DMS53 treated with DMSO at 0.1 percent for 48 hours (cell line): ENCODE measurements at regions not wholly inside any gene's neighbourhood (a gene's known extent, or its start where the extent isn't known, plus 50 kb on each side); places are given as distances from the start of the nearest gene placed in this dataset.
A peak's percentile ranks its signal among the peaks of the same experiment; 100 is the strongest.
"Not testable (repeated sequence)": the region's sequence is repeated elsewhere in the genome, so short reads cannot be mapped to it uniquely, and the experiment has no call there.

Source experiments
- DNase-seq: peaks from one replicate; lab custom pipeline; 2025; ENCODE audit not compliant: unreplicated experiment; lab: John Stamatoyannopoulos, UW

DNA sequence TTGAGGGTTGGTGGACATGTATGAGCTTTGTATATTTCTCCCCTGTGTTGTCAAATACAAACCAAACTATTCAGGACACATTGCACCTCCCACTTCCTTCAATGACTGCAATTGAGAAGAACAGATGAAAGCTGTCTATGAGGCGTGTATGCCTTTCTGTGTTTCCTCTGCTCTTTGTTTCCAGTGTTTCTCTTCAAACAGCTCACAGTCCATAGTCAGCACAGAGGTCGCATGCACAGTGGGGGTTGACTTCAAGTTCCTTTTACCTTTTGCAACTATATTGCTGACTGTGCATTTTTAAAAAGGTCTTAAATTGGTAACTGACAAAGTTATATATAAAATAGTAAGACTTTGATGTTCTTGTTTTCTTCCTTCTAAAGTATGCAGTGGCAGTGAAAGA lies 957.8 kb downstream of the C4orf33 start:
- DNase-seq: no peak

DNA sequence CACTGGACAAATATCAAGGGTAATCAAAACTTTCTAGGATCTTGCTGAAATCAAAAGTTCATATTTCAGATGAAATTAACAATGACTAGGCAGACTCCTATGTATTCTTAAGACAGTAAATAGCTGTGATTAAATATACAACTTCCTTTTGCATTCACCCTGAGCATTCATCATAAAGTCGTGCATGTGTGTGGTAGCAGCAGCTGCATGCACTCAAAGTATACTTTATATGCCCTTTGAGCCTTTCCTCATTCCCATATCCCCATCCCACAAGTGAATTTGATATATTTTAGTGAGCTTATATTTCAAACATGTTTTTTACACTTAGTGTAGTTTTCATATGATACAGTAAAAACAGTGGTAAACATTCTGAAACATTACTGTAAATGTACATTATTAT lies 959.0 kb downstream of the C4orf33 start:
- DNase-seq: no peak

DNA sequence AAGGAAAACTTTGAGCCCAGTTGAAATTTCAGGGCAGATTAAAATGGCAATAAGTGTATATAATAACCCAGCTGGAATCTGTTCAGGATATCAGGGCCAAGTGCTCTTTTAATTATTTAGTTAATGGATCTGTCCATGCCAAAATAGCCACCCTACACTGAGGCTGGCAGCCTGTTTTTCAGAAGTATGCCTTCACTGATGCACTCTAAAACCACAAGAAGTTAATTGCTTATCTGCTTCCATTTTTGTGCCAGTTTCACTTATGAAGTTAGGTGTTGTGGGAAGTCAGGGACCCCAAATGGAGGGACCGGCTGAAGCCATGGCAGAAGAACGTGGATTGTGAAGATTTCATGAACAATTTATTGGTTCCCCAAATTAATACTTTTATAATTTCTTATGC lies 960.3 kb downstream of the C4orf33 start:
- no peak for DNase-seq

DNA sequence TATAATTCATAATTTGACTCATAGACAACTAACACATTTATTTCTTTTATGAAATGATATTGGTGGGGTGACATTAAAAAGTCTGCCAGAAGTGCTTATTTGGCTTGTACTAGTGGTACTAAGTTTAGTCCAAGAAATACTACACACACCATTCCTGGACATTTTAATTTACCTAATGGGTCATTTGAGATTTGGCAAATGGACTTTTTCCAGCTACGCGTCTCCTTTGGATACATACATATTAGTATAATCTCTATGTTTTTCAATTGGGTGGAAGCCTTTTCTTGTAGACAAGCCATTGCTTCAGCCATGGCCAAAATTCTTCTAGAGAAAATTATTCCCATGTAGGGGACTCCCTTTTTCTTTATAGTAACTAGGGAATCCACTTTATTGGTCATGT lies 968.5 kb downstream of the C4orf33 start:
- DNase-seq: no peak

DNA sequence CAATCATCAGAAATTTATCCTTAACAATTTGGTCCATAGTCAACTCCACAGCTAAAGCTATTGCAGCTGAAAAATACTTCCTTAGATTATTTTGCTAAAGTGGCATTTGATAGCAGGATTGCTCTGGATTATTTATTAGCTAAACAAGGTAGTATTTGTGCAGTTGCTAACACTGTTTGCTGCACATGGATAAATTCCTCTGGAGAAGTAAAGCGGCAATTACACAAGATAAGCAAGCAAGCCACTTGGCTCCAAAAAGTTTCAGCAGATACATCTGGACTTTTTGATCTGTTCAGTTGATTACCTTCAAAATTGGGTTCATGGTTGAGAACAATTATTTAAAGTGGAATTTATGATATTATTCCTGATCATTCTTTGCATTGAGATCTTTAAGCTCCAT lies 971.5 kb downstream of the C4orf33 start:
- DNase-seq: no peak

DNA sequence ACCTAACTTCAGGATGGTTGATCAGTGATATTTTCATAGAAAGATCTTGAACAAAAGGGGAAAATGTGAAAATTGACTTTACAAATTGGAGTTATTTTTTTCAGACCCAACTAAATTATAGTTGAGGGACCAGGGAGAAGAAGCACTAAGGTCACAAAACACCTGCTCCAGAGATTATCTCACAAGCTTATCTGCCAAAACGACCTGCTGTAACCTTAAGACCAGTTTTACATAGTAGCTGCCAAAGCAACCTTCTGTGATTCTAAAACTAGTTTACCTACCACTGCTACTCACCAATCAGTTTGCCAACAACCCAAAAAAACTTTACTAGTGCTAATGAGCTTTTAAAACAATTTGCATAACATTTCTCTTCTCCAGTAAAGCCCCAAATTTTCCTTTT lies 972.1 kb downstream of the C4orf33 start:
- no peak for DNase-seq

DNA sequence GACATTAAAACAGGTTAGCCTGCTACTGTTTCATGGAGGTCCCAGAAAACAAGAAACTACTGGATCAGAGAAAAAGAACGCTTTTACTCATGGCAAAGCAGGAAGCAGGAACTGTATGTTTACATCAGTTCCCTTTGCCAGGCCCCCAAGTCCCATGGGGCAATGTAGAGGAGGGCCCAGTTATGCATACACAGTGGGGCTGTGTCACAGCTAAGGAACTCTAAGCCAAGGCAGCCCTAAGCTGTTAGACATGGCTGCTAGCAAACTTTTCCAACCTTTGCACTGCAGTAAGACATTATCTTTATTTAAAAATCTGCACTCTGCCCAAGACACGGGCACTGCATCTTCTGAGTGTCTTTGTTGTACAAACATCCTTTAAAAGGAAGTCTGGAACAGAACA lies 975.8 kb downstream of the C4orf33 start:
- no peak for DNase-seq

DNA sequence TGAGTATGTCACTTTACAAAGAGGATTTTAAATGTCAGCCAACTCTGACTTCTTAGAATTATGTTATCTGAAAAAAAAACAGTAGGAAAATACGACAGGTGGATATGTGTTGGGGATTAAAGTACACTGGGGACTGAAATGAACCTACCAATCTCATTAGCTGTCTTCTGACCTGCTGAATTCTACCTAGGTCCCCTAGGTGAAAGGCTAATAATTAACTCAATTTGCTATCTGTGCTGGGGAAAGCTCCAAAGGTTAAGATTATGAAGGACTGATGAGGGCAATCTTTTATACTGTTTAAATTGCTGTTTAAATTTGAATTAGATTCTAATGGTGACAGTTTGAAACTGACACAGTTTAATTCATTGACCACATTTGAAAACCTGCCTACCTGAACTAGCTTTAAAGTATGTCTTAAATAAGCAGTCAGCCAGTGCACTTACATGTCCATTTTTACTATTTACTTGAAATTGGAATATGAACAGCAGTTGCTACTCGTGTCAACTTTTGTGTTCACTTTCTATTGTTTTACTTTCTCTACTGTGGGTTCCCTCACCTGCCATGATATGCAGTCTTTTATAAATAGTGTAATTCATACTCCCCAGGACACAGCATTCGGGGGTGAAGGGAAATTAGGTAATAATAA lies 977.3 kb downstream of the C4orf33 start:
- peak; percentile 39 for DNase-seq

DNA sequence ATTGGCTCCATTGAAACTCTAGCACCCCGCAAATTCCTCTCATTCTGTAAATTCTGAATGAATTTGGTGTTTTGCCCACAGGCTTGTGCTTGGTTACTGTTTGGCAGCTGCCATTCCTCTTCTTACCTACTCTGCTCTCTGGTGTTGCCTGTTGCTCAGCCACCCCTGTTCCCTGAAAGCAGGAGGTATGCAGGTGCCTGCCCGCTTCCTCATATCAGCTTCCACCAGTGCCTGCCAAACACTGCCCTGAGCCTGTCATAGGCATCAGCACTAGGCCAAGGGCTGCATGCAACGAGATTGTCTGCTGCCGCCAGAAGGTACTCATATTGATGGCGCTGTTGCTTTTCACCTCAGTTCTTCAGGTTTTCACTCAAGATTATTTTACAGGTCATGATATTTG lies 978.1 kb downstream of the C4orf33 start:
- no peak for DNase-seq

DNA sequence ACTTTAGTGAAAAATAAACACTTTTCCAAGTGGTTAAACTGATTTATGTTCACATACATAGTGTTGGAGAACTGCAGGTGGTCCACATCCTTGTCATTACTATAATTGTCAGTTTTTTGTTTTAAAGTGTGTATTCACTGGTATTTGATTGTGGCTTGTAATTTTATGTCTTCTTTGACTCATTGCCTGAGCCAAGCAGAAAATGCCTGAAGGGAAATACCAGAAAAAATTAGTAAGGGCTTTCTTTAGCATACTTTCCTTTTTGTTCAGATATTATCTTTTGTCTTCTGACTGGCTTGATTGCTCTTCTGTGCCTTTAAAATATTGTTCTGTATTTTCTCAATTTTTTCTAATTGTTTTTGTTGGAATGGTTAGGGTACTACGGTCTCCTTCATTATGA lies 981.3 kb downstream of the C4orf33 start:
- no peak for DNase-seq

DNA sequence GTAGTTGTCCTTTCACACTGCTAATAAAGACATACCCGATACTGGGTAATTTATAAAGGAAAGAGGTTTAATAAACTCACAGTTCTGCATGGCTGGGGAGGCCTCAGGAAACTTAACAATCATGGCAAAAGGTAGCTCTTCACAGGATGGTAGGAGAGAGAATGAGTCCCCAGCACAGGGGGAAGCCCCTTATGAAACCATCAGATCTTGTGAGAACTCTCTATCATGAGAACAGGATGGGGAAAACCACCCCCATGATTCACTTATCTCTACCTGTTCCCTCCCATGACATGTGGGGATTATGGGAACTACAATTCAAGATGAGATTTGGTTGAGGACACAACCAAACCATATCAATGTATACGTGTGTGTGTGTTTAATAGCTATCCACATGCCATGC lies 983.1 kb downstream of the C4orf33 start:
- not testable (repeated sequence) for DNase-seq

DNA sequence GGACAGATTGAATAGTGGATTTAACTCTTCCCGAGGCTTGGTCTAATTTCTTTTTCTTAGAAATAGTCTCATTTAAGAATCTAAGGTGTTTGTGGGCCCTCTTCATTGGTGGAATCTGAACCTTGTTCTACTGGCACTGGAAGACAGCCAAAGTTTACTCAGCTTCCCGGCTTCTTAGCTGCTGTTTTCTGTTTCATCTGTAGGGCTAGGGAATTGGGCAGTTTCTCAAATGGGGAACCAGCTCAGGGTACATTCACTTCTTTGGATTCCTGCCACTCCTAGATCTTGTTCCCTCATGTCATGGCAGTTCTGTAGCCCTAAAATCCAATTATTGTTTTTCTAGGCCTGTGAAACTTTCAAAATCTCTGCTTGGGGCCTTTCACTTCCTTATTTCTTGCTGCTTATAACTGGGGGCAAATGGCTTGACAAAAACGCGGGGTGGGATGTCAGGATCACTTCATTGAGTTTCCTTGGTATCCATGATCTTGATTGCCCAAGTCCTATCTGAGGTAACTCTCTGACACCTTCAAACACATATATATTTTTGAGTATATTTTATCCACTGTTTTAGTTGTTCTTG lies 985.0 kb downstream of the C4orf33 start:
- no peak for DNase-seq

DNA sequence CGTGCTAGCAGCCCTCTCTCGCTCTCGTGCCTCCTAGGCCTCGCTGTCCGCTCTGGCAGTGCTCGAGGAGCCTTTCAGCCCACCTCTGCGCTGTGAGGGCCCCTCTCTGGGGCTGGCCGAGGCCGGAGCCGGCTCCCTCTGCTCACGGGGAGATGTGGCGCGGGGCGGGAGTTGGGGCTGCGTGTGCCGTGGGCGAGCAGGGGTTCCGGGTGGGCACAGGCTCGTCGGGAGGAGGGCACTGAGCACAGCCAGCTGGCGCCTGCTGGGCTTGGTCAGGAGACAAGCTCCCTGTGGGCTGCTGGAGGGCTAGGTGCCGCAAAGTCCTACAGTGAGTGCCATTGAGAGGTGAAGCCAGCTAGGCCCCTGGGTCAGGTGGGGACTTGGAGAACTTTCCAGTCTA lies 994.5 kb downstream of the C4orf33 start:
- DNase-seq: no peak

DNA sequence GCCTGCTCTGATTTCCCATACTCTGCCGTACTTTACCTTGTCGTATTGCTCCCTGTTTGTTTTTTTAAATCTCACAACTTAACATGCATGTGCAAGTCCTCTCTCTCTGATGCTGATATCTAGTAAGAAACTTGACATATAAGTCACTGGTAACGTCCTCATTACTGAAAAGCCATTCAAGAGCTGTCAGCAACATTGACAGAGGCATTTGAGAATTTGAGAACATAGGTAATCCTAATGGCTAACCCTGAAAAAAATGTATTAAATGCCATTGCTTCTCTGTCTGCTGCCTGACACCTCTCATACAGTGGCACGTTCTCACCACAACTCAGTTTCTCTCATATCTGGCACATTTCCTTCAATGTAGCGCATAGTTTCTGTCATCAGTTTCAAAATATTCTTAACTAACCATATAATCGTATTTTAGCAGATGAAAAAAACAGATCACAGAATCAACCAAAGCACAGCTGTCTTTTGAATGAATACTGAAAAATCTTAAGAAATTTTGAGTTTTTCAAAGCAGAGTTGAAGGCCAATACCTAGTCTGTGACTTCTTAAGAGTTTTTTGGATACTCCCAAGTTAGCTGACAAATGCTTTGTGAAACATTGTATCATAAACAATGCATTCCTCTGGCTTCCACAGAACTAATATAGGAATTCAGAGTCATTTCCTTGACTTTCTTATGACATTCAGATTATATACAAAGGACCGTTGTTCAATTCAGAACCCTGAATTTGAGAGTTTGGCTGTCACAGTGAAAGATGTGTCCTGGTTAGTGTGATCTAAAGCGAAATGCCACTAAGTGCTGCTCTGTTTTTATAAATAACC lies 996.4 kb downstream of the C4orf33 start:
- no peak for DNase-seq

DNA sequence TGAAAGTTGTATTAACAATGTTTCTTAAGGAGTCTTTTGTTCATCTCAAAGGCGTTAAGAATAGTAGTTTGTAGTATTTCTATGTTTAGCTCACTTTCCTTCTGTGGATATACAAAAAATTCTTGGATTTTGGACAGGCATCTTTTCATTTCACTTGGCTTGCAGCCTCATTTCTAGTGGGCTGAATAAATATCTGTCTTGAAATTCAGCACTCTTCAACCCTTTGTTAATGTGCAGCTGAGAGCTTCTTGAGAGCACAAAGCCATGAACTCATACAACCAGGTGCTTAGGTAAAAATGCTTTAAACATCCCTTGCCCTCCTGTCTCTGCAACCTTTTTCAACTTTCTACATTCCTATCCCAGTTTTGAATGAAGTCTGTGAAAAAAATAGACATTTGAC lies 1003.2 kb downstream of the C4orf33 start:
- no peak for DNase-seq

DNA sequence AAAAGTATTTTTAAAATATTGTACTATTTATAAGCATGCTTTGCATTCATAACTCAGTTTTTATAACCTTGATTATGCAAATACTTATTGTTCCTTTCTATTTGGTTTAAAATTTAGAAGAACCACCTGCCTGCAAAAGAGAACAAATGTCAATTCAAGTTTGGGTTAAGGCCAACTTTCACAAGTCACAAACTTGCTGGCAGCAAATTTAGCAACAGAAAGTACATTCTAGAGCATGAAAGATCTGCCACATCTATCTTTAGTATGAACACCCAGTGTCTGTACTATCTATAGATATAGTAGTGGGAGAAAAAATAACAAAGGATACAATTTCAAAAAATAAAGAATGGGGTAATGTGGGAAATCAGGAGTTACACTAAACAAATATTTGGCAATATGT lies 1014.2 kb downstream of the C4orf33 start:
- no peak for DNase-seq

DNA sequence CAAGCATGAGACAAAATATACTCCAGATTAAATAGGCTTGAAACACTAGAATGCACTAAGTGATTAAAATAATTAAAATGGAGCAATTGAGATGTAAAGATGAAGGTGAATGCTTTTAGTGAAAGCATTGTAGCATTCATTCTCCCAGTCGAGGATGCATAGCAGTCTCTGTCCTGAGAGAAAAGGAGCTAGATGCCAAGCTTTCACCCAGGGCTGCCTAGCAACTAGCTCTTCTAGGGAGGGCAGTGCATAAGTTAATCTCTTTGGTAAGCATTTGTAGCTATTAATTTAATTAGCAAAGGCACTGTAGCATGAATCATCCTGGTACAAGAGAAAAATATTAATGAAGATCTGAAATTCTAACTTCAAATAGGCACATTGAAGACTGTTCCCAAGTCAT lies 1014.8 kb downstream of the C4orf33 start:
- DNase-seq: no peak

DNA sequence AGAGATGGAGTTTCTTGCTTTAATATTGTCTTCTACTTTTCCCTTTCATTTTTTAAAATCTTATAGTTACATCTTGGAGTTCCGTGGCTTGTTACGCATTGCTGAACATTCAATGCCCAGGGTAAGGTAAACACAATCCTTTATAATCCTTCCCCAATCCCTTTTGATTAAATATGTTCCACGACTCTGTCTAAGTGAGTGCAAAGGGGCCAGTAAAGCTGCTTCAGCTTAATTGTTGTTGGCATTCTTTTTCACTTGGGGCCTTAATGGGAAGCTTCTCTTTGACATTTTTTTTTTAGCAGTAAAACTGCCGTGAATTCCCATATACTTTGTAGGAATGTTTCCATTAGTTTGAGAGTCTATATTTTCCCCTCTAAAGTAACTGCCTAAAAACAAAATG lies 1028.1 kb downstream of the C4orf33 start:
- DNase-seq: no peak

DNA sequence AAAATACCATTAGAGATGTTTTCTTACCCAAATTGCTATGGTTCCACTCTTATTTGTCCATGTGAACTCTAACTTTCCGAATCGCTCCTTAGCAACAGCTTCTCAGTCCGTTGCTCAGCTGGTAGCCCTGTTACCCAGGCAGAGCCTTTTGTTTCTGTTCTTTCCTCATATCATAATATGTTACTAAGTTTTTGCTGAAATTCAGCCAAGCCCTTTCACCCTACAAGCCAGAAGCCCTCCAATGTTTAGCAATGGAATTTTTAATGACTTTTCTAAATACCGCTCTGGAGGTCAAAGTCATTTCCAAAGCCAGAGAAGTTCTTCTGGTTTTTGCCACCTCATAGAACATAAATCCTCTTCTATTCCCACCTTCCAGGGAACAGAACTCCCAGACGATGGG lies 1029.5 kb downstream of the C4orf33 start:
- no peak for DNase-seq

DNA sequence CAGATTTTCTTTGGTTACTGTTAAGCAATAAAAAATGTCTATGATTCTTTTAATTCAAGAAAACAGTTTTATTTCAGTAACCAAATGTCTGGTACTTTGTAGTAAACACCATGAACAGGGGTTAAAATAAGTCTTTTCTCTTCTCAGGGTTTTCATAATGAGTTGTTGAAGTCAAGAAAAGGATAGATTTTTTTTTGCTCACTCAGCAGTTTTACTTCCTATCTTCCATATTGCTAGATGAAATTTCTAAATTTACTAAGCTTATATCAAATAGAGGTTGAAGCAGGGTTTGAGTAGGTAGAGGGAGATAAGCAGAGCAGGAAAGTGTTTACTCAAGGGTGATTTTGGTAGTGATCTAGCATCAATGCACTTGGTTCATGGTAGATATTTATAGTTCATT lies 1031.3 kb downstream of the C4orf33 start:
- DNase-seq: no peak

DNA sequence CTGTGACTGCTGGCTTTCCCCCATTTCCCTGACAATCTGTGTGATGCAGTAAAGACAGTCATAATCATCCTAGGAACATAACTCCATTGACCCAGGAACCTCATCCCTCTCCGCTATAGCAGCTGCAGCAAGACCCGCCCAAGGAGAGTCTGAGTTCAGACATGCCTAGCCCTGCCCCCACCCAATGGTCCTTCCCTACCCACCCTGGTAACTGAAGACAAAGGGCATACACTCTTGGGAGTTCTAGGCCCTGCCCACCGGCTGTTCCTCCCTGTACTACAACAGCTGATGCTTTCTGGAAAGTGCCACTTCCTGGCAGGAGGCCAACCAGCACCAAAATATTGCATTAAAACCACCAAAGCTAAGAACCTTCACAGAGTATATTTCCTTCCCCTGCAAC lies 1035.6 kb downstream of the C4orf33 start:
- DNase-seq: no peak

DNA sequence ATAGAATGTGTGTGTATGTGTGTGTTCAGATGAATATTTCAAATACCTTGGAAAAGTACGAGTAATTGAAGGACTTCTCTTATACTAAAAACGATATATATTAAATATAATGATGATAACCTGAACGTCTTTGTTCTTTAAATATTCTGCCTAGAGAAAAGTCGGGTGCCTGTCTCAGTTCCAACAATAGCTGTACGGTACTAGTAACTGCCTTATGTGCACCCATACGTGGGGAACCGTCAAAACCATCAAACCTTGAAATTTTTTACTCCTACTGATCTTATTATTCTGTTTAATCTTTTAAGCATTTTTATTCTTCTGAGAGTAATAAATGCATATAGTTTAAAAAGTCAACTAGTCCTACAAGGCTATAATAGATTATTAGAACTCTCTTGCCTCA lies 1045.7 kb downstream of the C4orf33 start:
- DNase-seq: no peak
